ENCODE measurements at regions not wholly inside any gene's neighbourhood (a gene's known extent, or its start where the extent isn't known, plus 50 kb on each side); places are given as distances from the start of the nearest gene placed in this dataset.

DNA sequence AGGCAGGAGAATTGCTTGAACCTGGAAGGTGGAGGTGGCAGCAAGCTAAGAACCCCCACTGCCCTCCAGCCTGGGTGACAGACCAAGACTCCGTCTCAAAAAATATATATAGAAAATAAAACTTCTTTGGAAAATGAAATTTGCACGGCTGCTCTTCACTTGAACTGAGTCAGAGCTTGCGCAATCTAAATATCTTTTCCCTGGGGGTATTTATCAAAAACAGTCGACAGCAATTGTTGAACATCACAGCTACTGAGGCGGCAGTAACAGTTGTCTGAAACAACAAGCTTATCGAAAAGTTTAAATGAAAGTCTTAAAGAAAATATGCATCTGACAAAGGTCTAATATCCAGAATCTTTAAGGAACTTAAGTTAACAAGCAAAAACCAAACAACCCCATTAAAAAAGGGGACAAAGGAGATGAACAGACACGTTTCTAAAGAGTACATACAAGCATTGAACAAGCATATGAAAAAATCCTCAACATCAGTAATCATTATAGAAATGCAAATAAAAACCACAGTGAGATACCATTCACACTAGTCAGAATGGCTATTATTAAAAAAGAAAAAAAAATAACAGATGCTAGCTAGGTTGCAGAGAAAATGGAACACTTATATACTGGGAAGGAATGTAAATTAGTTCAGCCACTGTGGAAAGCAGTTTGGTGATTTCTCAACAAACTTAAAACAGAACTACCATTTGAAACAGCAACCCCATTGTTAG is 153.6 kb upstream of the CDH9 start:
- no peak for TF ChIP-seq ZFX (IDR thresholded peaks at IDR 0.05; ENCODE audit: borderline replicate concordance)
- TF ChIP-seq, protein P1, sequence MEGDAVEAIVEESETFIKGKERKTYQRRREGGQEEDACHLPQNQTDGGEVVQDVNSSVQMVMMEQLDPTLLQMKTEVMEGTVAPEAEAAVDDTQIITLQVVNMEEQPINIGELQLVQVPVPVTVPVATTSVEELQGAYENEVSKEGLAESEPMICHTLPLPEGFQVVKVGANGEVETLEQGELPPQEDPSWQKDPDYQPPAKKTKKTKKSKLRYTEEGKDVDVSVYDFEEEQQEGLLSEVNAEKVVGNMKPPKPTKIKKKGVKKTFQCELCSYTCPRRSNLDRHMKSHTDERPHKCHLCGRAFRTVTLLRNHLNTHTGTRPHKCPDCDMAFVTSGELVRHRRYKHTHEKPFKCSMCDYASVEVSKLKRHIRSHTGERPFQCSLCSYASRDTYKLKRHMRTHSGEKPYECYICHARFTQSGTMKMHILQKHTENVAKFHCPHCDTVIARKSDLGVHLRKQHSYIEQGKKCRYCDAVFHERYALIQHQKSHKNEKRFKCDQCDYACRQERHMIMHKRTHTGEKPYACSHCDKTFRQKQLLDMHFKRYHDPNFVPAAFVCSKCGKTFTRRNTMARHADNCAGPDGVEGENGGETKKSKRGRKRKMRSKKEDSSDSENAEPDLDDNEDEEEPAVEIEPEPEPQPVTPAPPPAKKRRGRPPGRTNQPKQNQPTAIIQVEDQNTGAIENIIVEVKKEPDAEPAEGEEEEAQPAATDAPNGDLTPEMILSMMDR (IDR thresholded peaks at IDR 0.05): no peak

DNA sequence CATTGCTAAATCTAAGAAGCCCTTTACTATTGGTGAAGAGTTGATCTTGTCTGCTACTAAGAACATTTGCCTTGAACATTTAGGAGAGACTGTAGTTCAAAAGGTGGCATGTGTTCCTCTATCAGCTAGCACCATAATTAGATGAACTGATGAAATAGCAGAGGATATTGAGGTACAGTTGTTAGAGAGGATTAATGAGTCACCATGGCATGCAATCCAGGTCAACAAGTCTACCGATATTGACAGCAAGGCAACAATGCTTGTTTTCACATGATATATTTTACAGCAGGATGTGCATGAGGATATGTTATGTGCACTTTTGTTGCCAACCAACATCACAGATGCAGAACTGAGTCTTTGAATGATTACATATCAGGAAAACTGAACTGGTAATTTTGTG is 134.3 kb upstream of the CDH9 start:
- H3K27ac ChIP-seq: no peak overlapping the region
- no peak for TF ChIP-seq ZFX (IDR thresholded peaks at IDR 0.05; ENCODE audit: borderline replicate concordance)
- TF ChIP-seq, protein P1 (IDR thresholded peaks at IDR 0.05): no peak

More for the DNA sequence above, 153.6 kb upstream of the CDH9 start:
- H3K27ac ChIP-seq: no peak overlapping the region

DNA sequence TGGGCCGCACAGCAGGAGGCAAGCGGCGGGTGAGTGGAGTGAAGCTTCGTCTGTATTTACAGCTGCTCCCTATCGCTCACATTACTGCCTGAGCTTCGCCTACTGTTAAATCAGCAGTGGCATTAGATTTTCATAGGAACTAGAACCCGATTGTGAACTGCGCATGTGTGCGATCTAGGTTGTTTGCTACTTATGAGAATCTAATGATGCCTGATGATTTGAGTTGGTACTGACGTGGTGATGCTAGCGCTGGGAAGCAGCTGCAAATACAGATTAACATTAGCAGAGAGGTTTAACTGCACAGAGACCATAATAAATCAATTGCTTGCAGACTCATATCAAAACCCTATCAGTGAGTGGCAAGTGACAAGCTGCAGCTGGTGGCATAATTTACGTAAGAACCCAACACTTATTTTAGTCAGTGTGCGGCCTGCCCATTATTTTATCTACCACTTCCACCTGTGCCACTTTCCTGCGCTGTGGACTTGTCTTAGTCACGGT is 133.4 kb upstream of the CDH9 start:
- TF ChIP-seq, protein P1 (IDR thresholded peaks at IDR 0.05): no peak
- no peak for TF ChIP-seq ZFX (IDR thresholded peaks at IDR 0.05; ENCODE audit: borderline replicate concordance)
- H3K27ac ChIP-seq: no peak overlapping the region

DNA sequence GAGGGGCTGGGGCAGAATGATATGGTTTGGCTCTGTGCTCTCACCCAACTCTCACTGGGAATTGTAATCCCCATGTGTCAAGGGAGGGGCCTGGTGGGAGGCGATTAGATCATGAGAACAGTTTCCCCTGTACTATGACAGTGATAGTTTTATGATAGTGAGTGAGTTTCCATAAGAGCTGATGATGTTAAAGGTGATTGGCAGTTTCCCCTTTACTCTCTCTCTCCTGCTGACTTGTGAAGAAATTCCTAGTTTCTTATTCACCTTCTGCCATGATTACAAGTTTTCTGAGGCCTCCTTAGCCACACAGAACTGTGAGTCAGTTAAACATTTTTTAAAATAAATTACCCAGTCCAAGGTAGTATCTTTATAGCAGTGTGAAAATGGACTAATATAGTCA is 120.4 kb upstream of the CDH9 start:
- H3K27ac ChIP-seq: no peak overlapping the region
- TF ChIP-seq, protein P1 (IDR thresholded peaks at IDR 0.05): no peak
- TF ChIP-seq ZFX (IDR thresholded peaks at IDR 0.05; ENCODE audit: borderline replicate concordance): no peak

DNA sequence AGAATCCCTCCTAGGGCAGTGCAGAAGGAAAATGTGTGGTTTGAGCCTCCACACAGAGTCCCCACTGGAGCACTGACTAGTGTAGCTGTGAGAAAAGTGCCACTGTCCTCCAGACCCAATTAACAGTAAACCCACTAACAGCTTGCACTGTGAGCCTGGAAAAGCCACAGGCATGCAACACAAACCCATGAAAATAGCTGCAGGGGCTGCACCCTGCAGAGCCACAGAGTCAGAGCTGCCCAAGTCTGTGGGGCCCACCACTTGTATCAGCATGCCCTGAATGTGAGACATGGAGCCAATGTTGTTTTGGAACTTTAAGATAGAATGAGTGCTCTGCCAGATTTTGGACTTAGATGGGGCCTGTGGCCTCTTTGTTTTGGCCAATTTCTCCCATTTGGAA is 119.8 kb upstream of the CDH9 start:
- TF ChIP-seq ZFX (IDR thresholded peaks at IDR 0.05; ENCODE audit: borderline replicate concordance): no peak
- TF ChIP-seq, protein P1 (IDR thresholded peaks at IDR 0.05): no peak
- no peak overlapping the region for H3K27ac ChIP-seq

DNA sequence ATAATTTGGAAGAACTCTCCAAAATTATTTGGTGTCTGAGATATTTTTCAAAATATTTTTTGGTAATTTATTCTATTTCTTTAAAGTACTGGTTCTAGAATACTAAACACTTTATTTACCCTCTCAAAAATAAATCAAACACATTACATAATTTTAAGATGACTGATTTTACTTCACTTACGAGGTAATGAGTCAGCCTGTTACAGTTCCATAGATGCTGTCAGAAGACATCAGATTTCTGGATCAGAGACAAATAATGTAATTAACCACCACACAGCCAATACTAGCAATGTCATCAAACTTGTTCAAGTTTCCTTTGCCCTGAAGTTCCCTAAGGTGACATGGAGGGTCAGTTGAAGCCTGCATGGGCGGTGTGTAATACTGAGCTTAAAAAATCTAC is 106.1 kb upstream of the CDH9 start:
- TF ChIP-seq ZFX (IDR thresholded peaks at IDR 0.05; ENCODE audit: borderline replicate concordance): no peak
- TF ChIP-seq, protein P1 (IDR thresholded peaks at IDR 0.05): no peak
- H3K27ac ChIP-seq: no peak overlapping the region

DNA sequence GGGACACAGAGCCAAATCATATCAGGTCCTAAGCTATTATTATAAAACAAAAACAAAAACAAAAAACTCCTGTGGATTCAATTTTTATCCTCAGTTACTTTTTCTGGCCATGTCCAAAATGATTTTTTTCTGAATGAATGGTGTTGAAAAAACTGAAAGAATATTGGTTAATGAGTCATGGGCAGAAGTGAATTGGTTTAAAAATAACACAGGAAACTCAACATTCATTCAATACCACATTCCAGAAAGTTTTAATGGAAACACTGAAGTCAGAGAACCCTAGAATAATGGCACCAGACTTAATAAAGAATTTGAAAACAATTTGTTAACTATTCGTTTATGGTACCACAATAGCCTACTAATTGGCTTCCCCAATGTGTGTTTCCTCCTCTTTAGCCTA is 102.4 kb upstream of the CDH9 start:
- TF ChIP-seq, protein P1 (IDR thresholded peaks at IDR 0.05): no peak
- no peak for TF ChIP-seq ZFX (IDR thresholded peaks at IDR 0.05; ENCODE audit: borderline replicate concordance)
- H3K27ac ChIP-seq: no peak overlapping the region
